DOHH2 (cell line): ENCODE measurements at regions not wholly inside any gene's neighbourhood (a gene's known extent, or its start where the extent isn't known, plus 50 kb on each side); places are given as distances from the start of the nearest gene placed in this dataset.
"Not testable (repeated sequence)": the region's sequence is repeated elsewhere in the genome, so short reads cannot be mapped to it uniquely, and the experiment has no call there.

Experiments used
- H3F3A ChIP-seq: fragments of 200-600 bp; sonication (generic), shearing (Covaris generic); 2 replicates; pipeline ENCODE4 v1.6.0; 2016; ENCODE audit warnings: antibody characterized with exemption, mild to moderate bottlenecking; ENCODE audit not compliant: control insufficient read depth, insufficient read depth
- H3K27ac ChIP-seq: fragments of 200-600 bp; sonication (generic); 2 replicates; pipeline ENCODE4 v1.5.1; 2014; ENCODE audit warnings: low read depth, mild to moderate bottlenecking, low read length, moderate library complexity
- H3K27me3 ChIP-seq: fragments of 200-600 bp; sonication (generic); 2 replicates; pipeline ENCODE4 v1.6.1; 2014; ENCODE audit warnings: mild to moderate bottlenecking, low read length, mixed read lengths; ENCODE audit not compliant: control insufficient read depth
- H3K36me3 ChIP-seq: fragments of 200-600 bp; sonication (generic); 2 replicates; pipeline ENCODE4 v1.6.1; 2014; ENCODE audit warnings: mild to moderate bottlenecking, low read length, moderate library complexity, mixed read lengths; ENCODE audit not compliant: control insufficient read depth
- H3K4me1 ChIP-seq: fragments of 200-600 bp; sonication (generic); 2 replicates; pipeline ENCODE4 v1.6.1; 2014; ENCODE audit warnings: mild to moderate bottlenecking, low read length, mixed read lengths; ENCODE audit not compliant: control insufficient read depth
- H3K4me2 ChIP-seq: fragments of 200-600 bp; sonication (generic); 2 replicates; pipeline ENCODE4 v1.6.0; 2014; ENCODE audit warnings: mild to moderate bottlenecking, low read length, moderate library complexity
- H3K4me3 ChIP-seq: fragments of 200-600 bp; sonication (generic); 2 replicates; pipeline ENCODE4 v1.5.1; 2014; ENCODE audit warnings: mild to moderate bottlenecking, low read length, mixed read lengths
- H3K79me2 ChIP-seq: fragments of 200-600 bp; sonication (generic); 2 replicates; pipeline ENCODE4 v1.6.1; 2014; ENCODE audit warnings: mild to moderate bottlenecking, low read length, mixed read lengths; ENCODE audit not compliant: control insufficient read depth
- H3K9me2 ChIP-seq: fragments of 200-600 bp; sonication (generic); replicated peaks from 2 replicates; pipeline ENCODE4 v1.6.1; 2014; ENCODE audit warnings: mild to moderate bottlenecking, low read length, mixed read lengths; ENCODE audit not compliant: control insufficient read depth
- H3K9me3 ChIP-seq: fragments of 200-600 bp; sonication (generic); 2 replicates; pipeline ENCODE4 v1.6.1; 2014; ENCODE audit warnings: antibody characterized with exemption, low read length, mixed read lengths; ENCODE audit not compliant: control insufficient read depth, insufficient read depth
- H4K20me1 ChIP-seq: fragments of 200-600 bp; sonication (generic); 2 replicates; pipeline ENCODE4 v1.6.0; 2014; ENCODE audit warnings: low read depth, mild to moderate bottlenecking, antibody characterized with exemption, low read length, moderate library complexity; ENCODE audit not compliant: control insufficient read depth, insufficient read depth
- EZH2phosphoT487 ChIP-seq: fragments of 200-600 bp; sonication (generic); IDR thresholded peaks from 2 replicates; pipeline ENCODE4 v1.6.1; 2017; ENCODE audit warnings: borderline replicate concordance, mild to moderate bottlenecking, antibody characterized with exemption, low read length, moderate library complexity, mixed read lengths
- TF ChIP-seq, protein P1 (sequence below): fragments of 200-600 bp; sonication (generic); IDR thresholded peaks from one replicate; pipeline ENCODE4 v1.5.1; 2014; ENCODE audit warnings: antibody characterized with exemption, mild to moderate bottlenecking, low read depth, low read length; ENCODE audit not compliant: poor library complexity, severe bottlenecking

DNA sequence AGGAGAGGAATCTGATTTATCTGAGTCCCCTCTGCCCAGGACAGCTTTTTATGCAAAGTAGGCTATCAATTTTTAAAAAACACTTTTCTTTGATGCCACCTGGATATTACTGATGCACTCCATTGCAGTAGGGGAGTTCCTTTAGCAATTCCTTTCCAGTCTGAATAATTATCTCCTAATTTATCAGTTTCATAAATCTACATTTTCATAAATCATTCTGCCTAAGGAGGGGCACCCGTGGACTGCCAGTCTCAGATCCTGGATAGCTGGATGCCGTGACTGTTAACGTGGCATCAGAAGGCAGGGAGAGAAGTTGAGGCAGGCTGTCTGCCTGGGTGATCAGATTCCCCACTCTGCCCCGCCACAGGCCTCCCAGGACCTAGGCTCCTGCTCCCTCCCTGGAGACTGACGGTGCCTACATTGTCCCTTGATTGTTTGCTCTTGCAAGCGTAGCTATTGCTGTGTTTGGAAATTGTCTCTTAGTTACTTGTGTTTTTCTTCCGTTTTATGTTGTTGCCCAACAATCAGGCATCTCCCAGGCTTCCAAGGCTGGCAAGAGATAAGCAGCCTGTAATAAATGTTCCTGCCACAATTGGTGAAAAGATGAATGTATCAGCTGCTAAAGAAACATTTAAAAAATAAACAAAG is 75.2 kb downstream of the KATNIP start:
- H3K27me3 ChIP-seq: no peaks in the 10 kb centered on the region
- H3K4me2 ChIP-seq: no peak overlapping the region
- no peaks in the 10 kb centered on the region for H3K4me1 ChIP-seq
- H3F3A ChIP-seq: no peaks in the 10 kb centered on the region
- no peak overlapping the region for H3K27ac ChIP-seq
- no peaks in the 10 kb centered on the region for H3K79me2 ChIP-seq
- H3K9me3 ChIP-seq: no peaks in the 10 kb centered on the region
- TF ChIP-seq, protein P1, sequence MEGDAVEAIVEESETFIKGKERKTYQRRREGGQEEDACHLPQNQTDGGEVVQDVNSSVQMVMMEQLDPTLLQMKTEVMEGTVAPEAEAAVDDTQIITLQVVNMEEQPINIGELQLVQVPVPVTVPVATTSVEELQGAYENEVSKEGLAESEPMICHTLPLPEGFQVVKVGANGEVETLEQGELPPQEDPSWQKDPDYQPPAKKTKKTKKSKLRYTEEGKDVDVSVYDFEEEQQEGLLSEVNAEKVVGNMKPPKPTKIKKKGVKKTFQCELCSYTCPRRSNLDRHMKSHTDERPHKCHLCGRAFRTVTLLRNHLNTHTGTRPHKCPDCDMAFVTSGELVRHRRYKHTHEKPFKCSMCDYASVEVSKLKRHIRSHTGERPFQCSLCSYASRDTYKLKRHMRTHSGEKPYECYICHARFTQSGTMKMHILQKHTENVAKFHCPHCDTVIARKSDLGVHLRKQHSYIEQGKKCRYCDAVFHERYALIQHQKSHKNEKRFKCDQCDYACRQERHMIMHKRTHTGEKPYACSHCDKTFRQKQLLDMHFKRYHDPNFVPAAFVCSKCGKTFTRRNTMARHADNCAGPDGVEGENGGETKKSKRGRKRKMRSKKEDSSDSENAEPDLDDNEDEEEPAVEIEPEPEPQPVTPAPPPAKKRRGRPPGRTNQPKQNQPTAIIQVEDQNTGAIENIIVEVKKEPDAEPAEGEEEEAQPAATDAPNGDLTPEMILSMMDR: no peak
- TF ChIP-seq EZH2phosphoT487: no peak
- H3K4me3 ChIP-seq: no peak overlapping the region
- H3K36me3 ChIP-seq: no peaks in the 10 kb centered on the region
- no peaks in the 10 kb centered on the region for H3K9me2 ChIP-seq
- no peaks in the 10 kb centered on the region for H4K20me1 ChIP-seq

DNA sequence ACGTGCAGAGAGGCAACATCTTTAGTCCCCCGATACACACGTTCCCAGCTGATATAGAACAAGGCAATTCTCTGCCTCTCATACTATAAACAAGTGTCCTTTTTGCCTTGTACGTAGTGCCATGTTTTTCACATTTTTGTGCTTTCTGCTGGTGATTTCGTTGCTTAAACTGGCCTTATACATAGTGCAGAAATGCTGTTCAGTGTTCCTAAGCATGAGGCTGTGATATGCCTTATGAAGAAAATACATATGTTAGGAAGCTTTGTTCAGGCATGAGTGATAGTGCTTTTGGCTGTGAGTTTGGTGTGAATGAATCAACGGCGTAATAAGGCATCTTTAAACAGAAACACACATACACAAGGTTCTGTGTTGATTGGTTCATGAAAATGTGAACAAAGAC is 77.2 kb downstream of the KATNIP start:
- Histone ChIP-seq H3K36me3 (no peaks in the 10 kb centered on the region), H3K27me3 (no peaks in the 10 kb centered on the region), H4K20me1 (no peaks in the 10 kb centered on the region), H3K4me3 (no peak overlapping the region), H3K9me2 (no peaks in the 10 kb centered on the region), H3K79me2 (no peaks in the 10 kb centered on the region), H3K27ac (no peak overlapping the region), H3K4me2 (no peak overlapping the region), H3K9me3 (no peaks in the 10 kb centered on the region), H3K4me1 (no peaks in the 10 kb centered on the region), H3F3A (no peaks in the 10 kb centered on the region)
- TF ChIP-seq, protein P1: no peak
- TF ChIP-seq EZH2phosphoT487: no peak

DNA sequence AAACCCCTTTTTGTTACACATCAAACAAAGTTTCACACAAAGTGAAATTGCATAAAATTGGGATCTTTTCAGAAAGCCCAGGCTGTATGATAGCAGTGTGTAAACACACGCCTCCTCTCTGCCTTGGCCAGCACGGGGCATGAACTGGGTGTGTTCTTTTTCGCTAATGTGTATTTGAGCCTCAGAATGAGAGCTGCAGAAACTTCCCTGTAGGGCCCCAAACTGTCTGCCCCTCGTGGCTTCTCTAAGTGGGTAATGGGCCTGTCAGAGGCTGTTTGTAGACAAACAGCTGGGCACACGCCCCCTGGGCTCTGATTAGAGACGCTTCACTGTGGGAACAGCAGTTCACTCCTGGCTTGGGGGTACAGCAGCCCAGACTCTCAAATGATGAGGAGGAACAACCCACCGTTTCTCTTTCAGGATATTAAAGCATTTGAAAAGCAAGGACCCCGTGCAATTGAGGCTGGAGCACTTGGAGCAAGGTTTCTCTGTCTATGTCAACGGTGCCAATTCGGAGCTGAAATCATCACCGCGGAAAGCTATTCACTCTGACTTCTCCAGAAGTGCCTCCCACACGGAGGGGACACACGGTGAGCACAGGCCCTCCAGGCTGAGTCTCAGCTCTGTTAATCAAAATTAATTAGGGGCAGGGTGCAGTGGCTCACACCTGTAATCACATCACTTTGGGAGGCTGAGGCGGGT is 78.4 kb downstream of the KATNIP start:
- no peak overlapping the region for H3K4me2 ChIP-seq

DNA sequence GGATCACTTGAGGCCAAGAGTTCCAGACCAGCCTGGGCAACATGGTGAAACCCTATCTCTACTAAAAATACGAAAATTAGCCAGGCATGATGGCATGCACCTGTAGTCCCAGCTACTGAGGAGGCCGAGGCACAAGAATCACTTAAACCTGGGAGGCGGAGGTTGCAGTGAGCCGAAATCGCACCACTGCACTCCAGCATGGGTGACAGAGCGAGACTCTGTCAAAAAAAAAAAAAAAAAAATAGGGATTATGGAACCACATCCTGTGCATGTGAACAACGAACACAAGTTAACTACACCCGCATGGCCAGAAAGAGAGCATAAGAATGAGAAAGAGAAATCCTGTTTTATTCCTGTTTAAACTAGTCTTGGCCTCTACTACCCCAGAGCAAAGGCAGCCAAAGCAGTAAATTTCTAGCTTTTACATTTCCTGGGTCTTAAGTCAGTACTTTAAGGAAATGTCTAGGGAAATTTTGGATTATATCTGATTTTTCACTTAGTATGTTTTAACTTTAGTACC is 79.1 kb downstream of the KATNIP start:
- not testable (repeated sequence) for H3K4me2 ChIP-seq, H3K4me3 ChIP-seq, H3K27me3 ChIP-seq, H3K36me3 ChIP-seq, H3K27ac ChIP-seq, H3K4me1 ChIP-seq, H3K9me3 ChIP-seq, H3K79me2 ChIP-seq, H3F3A ChIP-seq, H3K9me2 ChIP-seq, H4K20me1 ChIP-seq

More for the DNA sequence above, 78.4 kb downstream of the KATNIP start:
- Histone ChIP-seq H4K20me1 (no peaks in the 10 kb centered on the region), H3K4me1 (no peaks in the 10 kb centered on the region), H3K36me3 (no peaks in the 10 kb centered on the region), H3K9me2 (no peaks in the 10 kb centered on the region), H3K27me3 (no peaks in the 10 kb centered on the region), H3K9me3 (no peaks in the 10 kb centered on the region), H3K79me2 (no peaks in the 10 kb centered on the region), H3K4me3 (no peak overlapping the region), H3K27ac (no peak overlapping the region), H3F3A (no peaks in the 10 kb centered on the region)
- TF ChIP-seq, protein P1: no peak
- TF ChIP-seq EZH2phosphoT487: no peak
